ENCODE measurements at regions not wholly inside any gene's neighbourhood (a gene's known extent, or its start where the extent isn't known, plus 50 kb on each side); places are given as distances from the start of the nearest gene placed in this dataset.

GRCh38 chr10:27448921-27449320 lies 55.2 kb upstream of the RAB18 start:
- TF ChIP-seq CTCF (conservative IDR thresholded peaks at IDR 0.05; ENCODE audit: low read depth, low read length) (no peak), EZH2phosphoT487 (IDR thresholded peaks at IDR 0.05; ENCODE audit: borderline replicate concordance, low read length) (no peak), EZH2 (IDR thresholded peaks at IDR 0.05; ENCODE audit: low read length, unreplicated experiment) (no peak)

Data from PC-3 (cell line).